ENCODE measurements at regions not wholly inside any gene's neighbourhood (a gene's known extent, or its start where the extent isn't known, plus 50 kb on each side); places are given as distances from the start of the nearest gene placed in this dataset.

GRCh38 chr16:66002601-66003000, 363.9 kb upstream of the CDH5 start:
- Histone ChIP-seq H3K9me3 (ENCODE audit: severe bottlenecking) (no peaks in the 10 kb centered on the region), H3K4me1 (ENCODE audit: insufficient read depth, poor library complexity, severe bottlenecking) (peaks cover 4% of the 10 kb centered on the region), H3K27me3 (ENCODE audit: insufficient read depth, poor library complexity, severe bottlenecking) (no peaks in the 10 kb centered on the region), H3K36me3 (ENCODE audit: low read depth) (no peaks in the 10 kb centered on the region), H3K27ac (ENCODE audit: poor library complexity, severe bottlenecking) (no peak overlapping the region), H3K4me3 (ENCODE audit: severe bottlenecking) (no peak overlapping the region)
- DNase-seq (ENCODE audit: low spot score), result no peak
- ATAC-seq (ENCODE audit: low read depth), result no peak
- TF ChIP-seq CTCF (IDR thresholded peaks at IDR 0.05; ENCODE audit: poor library complexity, severe bottlenecking), result no peak

- Histone ChIP-seq H3K36me3 (ENCODE audit: low read depth) (no peaks in the 10 kb centered on the region), H3K4me1 (ENCODE audit: insufficient read depth, poor library complexity, severe bottlenecking) (no peaks in the 10 kb centered on the region), H3K9me3 (ENCODE audit: severe bottlenecking) (no peaks in the 10 kb centered on the region), H3K4me3 (ENCODE audit: severe bottlenecking) (no peak overlapping the region), H3K27me3 (ENCODE audit: insufficient read depth, poor library complexity, severe bottlenecking) (no peaks in the 10 kb centered on the region), H3K27ac (ENCODE audit: poor library complexity, severe bottlenecking) (no peak overlapping the region)
- no peak for DNase-seq (ENCODE audit: low spot score)
- TF ChIP-seq CTCF (IDR thresholded peaks at IDR 0.05; ENCODE audit: poor library complexity, severe bottlenecking), result no peak
- no peak for ATAC-seq (ENCODE audit: low read depth)
Observed at GRCh38 chr16:66001432-66001831, 365.1 kb upstream of the CDH5 start.

GRCh38 chr16:65998443-65998842, 368.0 kb upstream of the CDH5 start:
- H3K27ac ChIP-seq (ENCODE audit: poor library complexity, severe bottlenecking), result no peak overlapping the region
- ATAC-seq (ENCODE audit: low read depth) (no peak), DNase-seq (ENCODE audit: low spot score) (no peak)
- H3K9me3 ChIP-seq (ENCODE audit: severe bottlenecking), result no peaks in the 10 kb centered on the region
- H3K4me3 ChIP-seq (ENCODE audit: severe bottlenecking), result no peak overlapping the region
- no peaks in the 10 kb centered on the region for H3K4me1 ChIP-seq (ENCODE audit: insufficient read depth, poor library complexity, severe bottlenecking)
- H3K36me3 ChIP-seq (ENCODE audit: low read depth), result no peaks in the 10 kb centered on the region
- TF ChIP-seq CTCF (IDR thresholded peaks at IDR 0.05; ENCODE audit: poor library complexity, severe bottlenecking), result no peak
- H3K27me3 ChIP-seq (ENCODE audit: insufficient read depth, poor library complexity, severe bottlenecking), result no peaks in the 10 kb centered on the region

GRCh38 chr16:65994291-65994690, 372.2 kb upstream of the CDH5 start:
- TF ChIP-seq CTCF (IDR thresholded peaks at IDR 0.05; ENCODE audit: poor library complexity, severe bottlenecking), result no peak
- H3K9me3 ChIP-seq (ENCODE audit: severe bottlenecking), result no peaks in the 10 kb centered on the region
- DNase-seq (ENCODE audit: low spot score) (no peak), ATAC-seq (ENCODE audit: low read depth) (no peak)
- no peaks in the 10 kb centered on the region for H3K36me3 ChIP-seq (ENCODE audit: low read depth)
- H3K4me3 ChIP-seq (ENCODE audit: severe bottlenecking), result no peak overlapping the region
- H3K27ac ChIP-seq (ENCODE audit: poor library complexity, severe bottlenecking), result no peak overlapping the region
- no peaks in the 10 kb centered on the region for H3K4me1 ChIP-seq (ENCODE audit: insufficient read depth, poor library complexity, severe bottlenecking)
- no peaks in the 10 kb centered on the region for H3K27me3 ChIP-seq (ENCODE audit: insufficient read depth, poor library complexity, severe bottlenecking)

- no peak overlapping the region for H3K4me3 ChIP-seq (ENCODE audit: severe bottlenecking)
- no peak for TF ChIP-seq CTCF (IDR thresholded peaks at IDR 0.05; ENCODE audit: poor library complexity, severe bottlenecking)
- no peak overlapping the region for H3K27ac ChIP-seq (ENCODE audit: poor library complexity, severe bottlenecking)
- DNase-seq (ENCODE audit: low spot score), result no peak
- no peak for ATAC-seq (ENCODE audit: low read depth)
- H3K9me3 ChIP-seq (ENCODE audit: severe bottlenecking), result no peaks in the 10 kb centered on the region
- H3K36me3 ChIP-seq (ENCODE audit: low read depth), result no peaks in the 10 kb centered on the region
- H3K27me3 ChIP-seq (ENCODE audit: insufficient read depth, poor library complexity, severe bottlenecking), result no peaks in the 10 kb centered on the region
- H3K4me1 ChIP-seq (ENCODE audit: insufficient read depth, poor library complexity, severe bottlenecking), result no peaks in the 10 kb centered on the region
Observed at GRCh38 chr16:65991149-65991701, 375.3 kb upstream of the CDH5 start.
